ENCODE measurements at regions not wholly inside any gene's neighbourhood (a gene's known extent, or its start where the extent isn't known, plus 50 kb on each side); places are given as distances from the start of the nearest gene placed in this dataset.

DNA sequence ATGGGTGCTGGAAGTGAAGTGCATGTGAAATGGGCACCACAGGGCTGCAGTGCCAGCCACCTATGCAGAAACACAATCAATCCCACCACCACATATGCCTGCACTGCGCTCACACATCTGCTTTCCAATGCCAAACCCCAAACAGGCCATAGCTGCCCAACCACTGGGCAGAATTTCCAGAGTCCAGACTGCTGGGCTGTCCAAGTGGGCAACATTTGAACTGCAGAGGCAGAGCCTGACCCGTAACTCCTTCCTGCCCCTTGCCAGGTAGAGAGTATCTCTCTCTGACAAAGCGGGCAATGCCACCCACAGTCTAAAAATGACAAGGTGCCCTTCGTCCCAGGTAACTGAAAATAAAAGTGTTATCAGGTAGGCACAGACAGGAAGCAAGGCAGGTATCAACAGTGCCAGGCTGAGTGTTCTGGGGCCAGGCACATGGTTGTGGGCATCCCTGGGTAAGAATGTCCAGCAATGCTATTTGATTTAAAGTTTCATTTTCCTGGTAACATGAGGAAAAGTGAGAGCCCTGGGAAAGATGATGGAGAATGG lies 79.5 kb downstream of the FOXA2 start:
- no peak overlapping the region for H3K4me3 ChIP-seq (ENCODE audit: low read length)
- no peak for DNase-seq (ENCODE audit: low read depth)
- TF ChIP-seq, protein P1, sequence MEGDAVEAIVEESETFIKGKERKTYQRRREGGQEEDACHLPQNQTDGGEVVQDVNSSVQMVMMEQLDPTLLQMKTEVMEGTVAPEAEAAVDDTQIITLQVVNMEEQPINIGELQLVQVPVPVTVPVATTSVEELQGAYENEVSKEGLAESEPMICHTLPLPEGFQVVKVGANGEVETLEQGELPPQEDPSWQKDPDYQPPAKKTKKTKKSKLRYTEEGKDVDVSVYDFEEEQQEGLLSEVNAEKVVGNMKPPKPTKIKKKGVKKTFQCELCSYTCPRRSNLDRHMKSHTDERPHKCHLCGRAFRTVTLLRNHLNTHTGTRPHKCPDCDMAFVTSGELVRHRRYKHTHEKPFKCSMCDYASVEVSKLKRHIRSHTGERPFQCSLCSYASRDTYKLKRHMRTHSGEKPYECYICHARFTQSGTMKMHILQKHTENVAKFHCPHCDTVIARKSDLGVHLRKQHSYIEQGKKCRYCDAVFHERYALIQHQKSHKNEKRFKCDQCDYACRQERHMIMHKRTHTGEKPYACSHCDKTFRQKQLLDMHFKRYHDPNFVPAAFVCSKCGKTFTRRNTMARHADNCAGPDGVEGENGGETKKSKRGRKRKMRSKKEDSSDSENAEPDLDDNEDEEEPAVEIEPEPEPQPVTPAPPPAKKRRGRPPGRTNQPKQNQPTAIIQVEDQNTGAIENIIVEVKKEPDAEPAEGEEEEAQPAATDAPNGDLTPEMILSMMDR (conservative IDR thresholded peaks at IDR 0.05; ENCODE audit: low read length), result no peak

- H3K4me3 ChIP-seq (ENCODE audit: low read length), result no peak overlapping the region
- TF ChIP-seq, protein P1 (conservative IDR thresholded peaks at IDR 0.05; ENCODE audit: low read length), result no peak
- no peak for DNase-seq (ENCODE audit: low read depth)
These were observed 80.8 kb downstream of the FOXA2 start for GRCh38 chr20:22503577-22503976.

DNA sequence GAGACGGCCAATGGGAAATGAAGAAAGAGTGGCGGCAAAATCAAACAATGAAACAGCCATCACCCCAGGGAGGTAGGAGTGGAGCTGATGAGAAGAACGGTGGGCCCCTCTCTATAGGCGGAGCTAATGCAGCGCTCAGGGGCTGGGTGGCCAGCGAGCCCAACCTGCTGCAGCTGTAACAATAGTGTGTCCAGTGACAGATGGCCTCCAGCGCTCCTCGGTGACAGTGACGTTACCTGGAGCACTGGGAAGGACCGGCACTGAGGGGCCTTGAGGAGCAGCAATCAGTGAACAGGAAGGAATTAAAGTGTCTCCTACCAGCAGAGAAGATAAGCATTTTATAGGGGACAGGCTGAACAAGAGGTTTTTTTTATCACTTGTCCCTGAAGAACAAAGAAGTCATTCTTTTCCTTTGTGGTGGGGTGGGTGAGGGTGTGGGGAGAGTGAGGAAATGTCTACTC lies 81.6 kb downstream of the FOXA2 start:
- TF ChIP-seq, protein P1 (conservative IDR thresholded peaks at IDR 0.05; ENCODE audit: low read length), result no peak
- no peak for DNase-seq (ENCODE audit: low read depth)
- no peak overlapping the region for H3K4me3 ChIP-seq (ENCODE audit: low read length)

DNA sequence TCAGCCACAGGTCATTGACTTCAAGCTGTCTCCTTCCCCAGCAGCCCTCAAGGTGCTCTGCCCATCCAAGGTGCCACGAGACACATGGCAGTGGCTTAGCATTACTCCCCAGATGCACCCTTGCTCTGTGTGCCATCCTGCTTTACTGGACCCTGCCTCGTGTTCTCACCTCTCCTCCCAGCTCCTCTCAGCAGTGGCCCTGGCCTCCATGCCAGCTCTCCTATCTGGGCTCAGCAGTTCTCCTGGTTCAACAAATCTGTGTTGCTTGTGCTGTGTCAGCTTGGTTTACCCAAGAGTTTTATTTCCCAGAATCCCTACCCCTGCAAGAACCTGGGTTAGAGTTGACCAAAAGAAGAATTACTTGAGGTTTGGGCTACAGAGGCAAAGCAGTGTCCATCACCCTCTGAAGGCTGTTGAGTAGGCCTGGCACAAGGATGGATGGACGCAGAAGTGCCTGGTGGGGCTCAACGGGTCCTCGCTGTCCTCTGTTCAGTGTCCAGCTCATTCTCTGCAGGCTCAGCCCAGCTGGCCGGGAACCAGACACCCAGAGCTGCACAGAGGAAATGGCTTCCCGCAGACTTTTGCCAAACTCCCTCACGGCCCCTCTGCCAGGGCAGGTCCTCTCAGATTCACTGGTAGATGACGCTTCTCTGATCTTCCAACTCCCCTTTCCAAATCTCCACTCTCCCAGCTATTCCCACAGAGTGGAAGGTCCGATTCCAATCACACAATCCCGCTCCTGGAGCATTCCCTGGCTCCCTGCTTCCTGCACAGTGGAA lies 82.6 kb downstream of the FOXA2 start:
- TF ChIP-seq, protein P1 (conservative IDR thresholded peaks at IDR 0.05; ENCODE audit: low read length), result no peak
- no peak for DNase-seq (ENCODE audit: low read depth)
- no peak overlapping the region for H3K4me3 ChIP-seq (ENCODE audit: low read length)

DNA sequence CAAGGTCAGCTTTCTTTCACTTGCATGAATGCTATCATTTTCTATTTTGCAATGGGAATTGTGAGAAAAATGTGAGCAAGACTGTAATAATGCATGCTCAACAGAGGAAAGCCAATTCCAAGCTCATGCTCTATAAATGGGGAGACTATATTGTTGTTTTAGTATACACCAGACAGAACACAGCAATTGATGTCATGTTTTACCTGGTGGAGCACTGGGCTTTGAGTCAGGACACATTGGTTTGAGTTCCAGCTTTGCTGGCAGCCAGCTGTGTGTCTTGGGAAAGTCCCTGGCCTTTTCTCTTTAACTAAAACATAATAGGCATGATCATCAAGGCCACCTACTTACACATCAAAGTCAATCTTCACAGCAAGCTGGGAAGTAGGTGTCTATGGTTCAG lies 83.3 kb downstream of the FOXA2 start:
- no peak for DNase-seq (ENCODE audit: low read depth)
- no peak overlapping the region for H3K4me3 ChIP-seq (ENCODE audit: low read length)
- TF ChIP-seq, protein P1 (conservative IDR thresholded peaks at IDR 0.05; ENCODE audit: low read length), result no peak

DNA sequence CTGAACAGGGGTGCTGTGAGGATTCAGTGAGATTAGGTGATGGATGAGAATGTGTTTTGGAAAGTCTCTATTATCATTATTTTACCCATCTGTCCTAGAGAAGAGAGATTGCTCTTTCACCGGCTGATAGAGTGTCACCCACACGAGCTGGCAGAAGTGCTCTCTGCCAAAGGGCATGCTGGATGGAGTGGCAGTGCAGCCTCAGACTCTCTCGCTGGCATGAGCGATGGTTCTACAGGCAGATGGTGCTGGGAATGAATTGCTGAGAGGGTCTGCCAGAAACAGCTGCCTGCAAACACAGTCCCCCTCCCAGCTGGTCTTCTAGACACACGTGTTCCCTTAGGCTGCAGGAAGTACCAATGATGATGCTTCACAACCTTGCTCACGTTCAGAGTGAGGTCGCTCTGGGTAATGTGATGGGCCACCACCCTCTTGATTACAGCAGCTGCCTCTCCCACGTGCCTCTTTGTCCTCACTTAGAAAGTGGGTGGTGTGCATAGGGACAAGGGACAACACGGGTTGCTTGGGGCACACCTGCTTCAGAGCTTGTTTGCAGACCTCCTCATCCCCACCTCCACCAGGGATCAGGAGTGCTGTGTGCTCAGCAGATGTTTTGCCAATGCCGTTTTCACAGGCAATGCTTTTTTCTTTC lies 84.7 kb downstream of the FOXA2 start:
- no peak for DNase-seq (ENCODE audit: low read depth)
- no peak overlapping the region for H3K4me3 ChIP-seq (ENCODE audit: low read length)
- TF ChIP-seq, protein P1 (conservative IDR thresholded peaks at IDR 0.05; ENCODE audit: low read length), result no peak
